NCI-H2081 treated with DMSO at 0.1 percent for 48 hours (cell line): ENCODE measurements at regions not wholly inside any gene's neighbourhood (a gene's known extent, or its start where the extent isn't known, plus 50 kb on each side); places are given as distances from the start of the nearest gene placed in this dataset.
"Not testable (repeated sequence)": the region's sequence is repeated elsewhere in the genome, so short reads cannot be mapped to it uniquely, and the experiment has no call there.

Source experiments
- DNase-seq: peaks from one replicate; lab custom pipeline; 2025; lab: John Stamatoyannopoulos, UW

GRCh38 chr4:3613967-3614730 is 81.9 kb upstream of the LRPAP1 start:
- DNase-seq, result no peak

GRCh38 chr4:3612934-3613333 is 80.7 kb upstream of the LRPAP1 start:
- DNase-seq, result no peak

DNA sequence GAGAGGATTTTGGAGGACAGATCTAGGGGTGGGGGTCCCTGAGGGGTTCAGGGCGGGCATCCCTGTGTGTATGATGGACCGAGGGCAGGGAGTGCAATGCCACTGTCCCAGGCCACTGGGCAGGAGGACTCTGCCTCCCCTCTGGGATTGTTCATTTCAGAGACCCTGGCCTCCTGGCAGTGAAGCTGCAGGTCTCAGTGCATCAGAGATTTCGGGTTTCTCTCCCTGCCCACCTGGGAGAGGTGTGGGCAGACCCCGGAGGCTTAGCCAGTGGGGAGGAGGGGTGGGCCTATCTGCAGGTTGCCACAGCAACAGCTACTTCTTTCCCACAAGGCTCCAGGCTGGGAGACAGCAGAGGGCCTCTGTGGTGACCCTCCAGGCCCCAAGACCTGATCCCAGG is 80.1 kb upstream of the LRPAP1 start:
- no peak for DNase-seq

DNA sequence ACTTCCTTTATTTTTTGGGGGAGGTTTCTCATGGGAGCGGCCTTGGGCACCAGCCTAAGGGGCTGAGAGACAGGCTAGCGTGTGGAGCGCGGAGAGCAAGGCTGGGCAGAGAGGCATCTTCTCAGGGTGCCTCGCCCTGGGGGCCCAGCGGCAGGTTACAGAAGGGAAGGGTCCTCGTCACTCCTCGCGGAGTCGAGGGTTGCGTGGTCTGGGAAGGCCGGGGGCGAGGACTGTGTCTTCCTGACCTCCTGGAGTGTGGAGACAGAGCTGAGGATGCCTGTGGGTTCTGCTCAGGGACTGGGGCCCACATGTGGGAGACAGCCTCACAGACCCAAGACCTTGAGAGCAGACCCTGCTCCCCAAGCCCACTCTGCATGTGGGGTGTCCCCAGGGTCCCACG is 79.6 kb upstream of the LRPAP1 start:
- DNase-seq, result no peak

DNA sequence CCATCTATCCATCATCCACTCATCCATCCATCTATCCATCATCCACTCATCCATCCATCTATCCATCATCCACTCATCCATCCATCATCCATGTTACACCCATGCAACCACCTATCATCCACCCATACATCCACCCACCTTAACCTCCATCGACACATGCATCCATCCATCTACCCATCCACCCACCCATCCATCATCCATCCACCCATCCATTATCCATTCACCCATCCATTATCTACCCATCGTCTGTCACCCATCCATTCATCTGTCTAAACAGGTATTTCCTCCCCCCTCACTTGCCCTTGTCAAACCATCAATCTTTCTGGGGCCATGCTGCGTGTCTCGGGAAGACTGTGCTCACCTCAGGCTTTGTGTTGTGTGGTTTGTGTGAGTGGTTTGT is 78.6 kb upstream of the LRPAP1 start:
- not testable (repeated sequence) for DNase-seq

- not testable (repeated sequence) for DNase-seq
These were observed 77.7 kb upstream of the LRPAP1 start for GRCh38 chr4:3609905-3610304.

- DNase-seq, result no peak
These were observed 75.7 kb upstream of the LRPAP1 start for GRCh38 chr4:3607690-3608552.

GRCh38 chr4:3606850-3607249 is 74.6 kb upstream of the LRPAP1 start:
- not testable (repeated sequence) for DNase-seq

DNA sequence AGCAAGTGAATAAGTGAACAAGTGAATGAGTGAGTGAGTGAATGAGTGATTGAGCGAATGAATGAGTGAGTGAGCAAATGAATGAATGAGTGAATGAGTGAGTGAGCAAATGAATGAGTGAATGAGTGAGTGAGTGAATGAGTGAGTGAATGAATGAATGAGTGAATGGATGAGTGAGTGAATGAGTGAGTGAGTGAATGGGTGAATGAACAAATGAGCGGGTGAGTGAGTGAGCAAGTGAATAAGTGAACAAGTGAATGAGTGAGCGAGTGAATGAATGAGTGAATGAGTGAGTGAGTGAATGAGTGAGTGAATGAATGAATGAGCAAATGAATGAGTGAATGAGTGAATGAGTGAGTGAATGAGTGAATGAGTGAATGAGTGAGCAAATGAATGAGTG is 74.0 kb upstream of the LRPAP1 start:
- DNase-seq, result not testable (repeated sequence)

DNA sequence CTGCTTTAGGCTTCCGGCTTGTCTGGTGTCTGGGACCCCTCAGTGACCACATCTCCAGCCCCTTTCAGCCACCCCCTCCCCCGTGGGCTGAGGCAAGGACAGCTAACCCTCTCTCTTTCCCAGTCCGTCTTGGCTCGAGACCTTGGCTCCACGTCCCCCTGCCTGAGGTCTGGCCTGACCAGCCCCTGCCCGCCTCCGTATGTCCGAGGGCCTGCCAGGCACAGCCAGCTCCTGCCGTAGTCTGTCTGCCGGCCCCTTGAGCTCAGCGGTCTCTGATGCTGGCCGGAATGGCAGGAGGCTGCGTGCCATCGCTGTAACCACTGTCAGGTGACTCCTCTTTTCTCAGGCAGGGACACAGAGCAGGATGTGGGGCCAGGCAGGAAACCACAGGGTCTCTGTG is 73.3 kb upstream of the LRPAP1 start:
- no peak for DNase-seq

GRCh38 chr4:3602886-3603645 is 70.8 kb upstream of the LRPAP1 start:
- DNase-seq, result not testable (repeated sequence)

- DNase-seq, result no peak
These were observed 69.8 kb upstream of the LRPAP1 start for GRCh38 chr4:3601992-3602391.

- not testable (repeated sequence) for DNase-seq
These were observed 69.0 kb upstream of the LRPAP1 start for GRCh38 chr4:3601108-3601690.

DNA sequence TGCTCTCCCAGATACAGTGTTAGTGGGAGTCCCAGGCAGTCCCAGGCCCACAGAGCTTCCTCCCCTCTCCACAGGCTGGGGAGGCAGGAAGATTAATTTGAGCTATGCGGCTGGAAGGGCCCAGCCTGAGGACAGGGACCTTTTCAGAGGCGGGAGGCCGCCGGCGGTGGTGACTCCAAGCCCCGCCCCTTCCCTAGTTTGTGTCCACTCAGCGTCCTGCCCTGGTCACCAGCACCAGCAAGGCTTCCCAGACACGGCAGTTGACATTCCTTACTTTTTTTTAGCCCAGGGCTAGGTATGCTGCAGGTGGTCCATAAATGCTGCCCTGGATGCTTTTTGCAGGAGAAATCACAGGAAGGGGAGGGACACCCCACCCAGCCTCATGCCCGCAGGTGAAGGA is 67.7 kb upstream of the LRPAP1 start:
- no peak for DNase-seq

DNA sequence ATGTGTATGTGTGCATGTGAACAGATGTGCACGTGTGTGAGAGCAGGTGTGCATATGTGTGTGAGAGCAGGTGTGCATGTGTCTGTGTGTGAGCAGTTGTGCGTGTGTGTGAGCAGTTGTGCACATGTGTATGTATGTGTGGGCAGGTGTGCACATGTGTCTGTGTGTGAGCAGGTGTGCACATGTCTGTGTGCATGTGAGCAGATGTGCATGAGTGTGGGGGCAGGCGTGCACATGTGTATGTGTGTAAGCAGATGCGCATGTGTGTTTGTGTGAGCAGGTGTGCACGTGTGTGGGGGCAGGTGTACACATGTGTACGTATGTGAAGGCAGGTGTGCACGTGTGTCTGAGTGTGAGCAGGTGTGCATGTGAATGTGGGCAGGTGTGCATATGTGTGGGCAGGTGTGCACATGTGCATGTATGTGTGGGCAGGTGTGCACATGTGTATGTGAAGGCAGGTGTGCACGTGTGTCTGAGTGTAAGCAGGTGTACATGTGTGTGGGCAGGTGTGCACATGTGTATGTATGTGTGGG is 66.5 kb upstream of the LRPAP1 start:
- DNase-seq, result no peak

DNA sequence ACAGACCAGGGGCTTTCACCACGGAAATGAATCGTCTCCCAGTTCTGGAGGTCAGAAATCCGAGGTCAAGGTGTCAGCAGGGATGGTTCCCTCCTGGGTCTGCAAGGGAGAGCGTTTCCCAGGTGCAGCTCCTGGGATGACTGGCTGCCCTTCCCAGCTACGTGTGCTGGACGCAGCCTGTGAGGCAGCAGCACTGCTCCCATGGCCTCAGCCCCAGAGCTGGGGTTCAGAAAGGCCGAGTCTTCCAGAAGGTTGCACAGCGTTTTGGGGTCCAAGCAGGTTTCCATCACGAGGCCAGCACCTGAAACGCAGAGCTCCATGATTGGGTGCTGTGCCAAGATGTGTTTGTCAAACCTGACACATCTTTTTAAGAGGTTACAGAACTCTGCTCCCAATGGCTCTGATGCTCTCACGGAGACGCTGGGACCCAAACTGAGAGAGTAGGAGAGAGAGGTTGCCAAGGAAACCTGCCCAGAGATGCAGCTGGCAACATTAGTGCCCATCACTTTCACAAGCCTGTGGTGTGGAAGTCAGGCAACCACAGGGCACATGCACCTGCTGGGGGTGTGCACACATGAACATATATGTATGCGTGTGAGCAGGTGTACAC is 65.8 kb upstream of the LRPAP1 start:
- DNase-seq, result not testable (repeated sequence)

- DNase-seq, result not testable (repeated sequence)
These were observed 64.9 kb upstream of the LRPAP1 start for GRCh38 chr4:3596957-3597733.

- DNase-seq, result not testable (repeated sequence)
These were observed 63.5 kb upstream of the LRPAP1 start for GRCh38 chr4:3595627-3596291.

- not testable (repeated sequence) for DNase-seq
These were observed 62.5 kb upstream of the LRPAP1 start for GRCh38 chr4:3594751-3595150.
